ENCODE measurements at regions not wholly inside any gene's neighbourhood (a gene's known extent, or its start where the extent isn't known, plus 50 kb on each side); places are given as distances from the start of the nearest gene placed in this dataset.
A peak's percentile ranks its signal among the peaks of the same experiment; 100 is the strongest.
"Not testable (repeated sequence)": the region's sequence is repeated elsewhere in the genome, so short reads cannot be mapped to it uniquely, and the experiment has no call there.

GRCh38 chr2:63697160-63697559 lies 108.4 kb downstream of the MDH1 start:
- Histone ChIP-seq H3K9me3 (no peaks in the 10 kb centered on the region), H3K4me1 (peaks cover 0 to 8% (median 0%) of the 10 kb centered on the region in 4 donors), H3K27ac (no peak overlapping the region), H3K27me3 (no peaks in the 10 kb centered on the region), H3K36me3 (no peaks in the 10 kb centered on the region), H3K4me3 (no peak overlapping the region)
- no peak for DNase-seq
- TF ChIP-seq POLR2A (IDR thresholded peaks at IDR 0.05) (no peak), CTCF (IDR thresholded peaks at IDR 0.05) (no peak)

DNA sequence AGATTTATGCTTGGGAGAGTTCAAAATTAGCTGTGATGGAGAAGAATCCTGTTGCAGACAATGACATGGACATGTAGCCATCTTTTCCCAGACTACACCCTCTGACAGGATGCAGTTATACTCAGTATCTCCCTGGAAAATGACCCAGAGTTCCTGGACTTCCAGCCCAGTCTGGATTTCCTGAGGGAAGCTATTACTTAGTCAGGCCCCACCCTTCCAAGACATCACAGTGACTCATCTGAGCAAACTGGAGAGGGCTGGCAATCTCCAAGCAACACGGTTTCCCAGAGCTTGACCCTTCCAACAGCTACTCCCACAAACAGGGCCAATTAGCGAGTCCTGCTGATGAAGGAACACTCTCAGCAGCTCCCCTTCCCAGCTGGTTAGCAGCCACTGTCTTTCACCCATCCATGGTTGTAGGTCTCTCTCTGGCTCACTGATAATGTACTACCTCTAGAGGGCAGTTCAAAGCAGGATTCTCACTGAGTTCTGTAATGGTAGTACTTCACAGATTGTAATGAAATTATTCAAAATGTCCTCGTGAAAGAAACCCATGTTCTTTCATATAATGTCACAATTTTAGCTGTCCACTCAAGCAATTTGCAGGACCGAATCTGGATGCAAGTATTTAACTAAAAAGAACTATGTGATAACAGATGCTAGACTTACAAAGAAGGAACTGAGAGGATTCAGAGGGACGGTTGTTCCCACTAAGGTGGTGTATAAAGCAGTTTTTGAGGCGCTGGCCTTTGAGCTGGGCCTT lies 110.2 kb downstream of the MDH1 start:
- Histone ChIP-seq H3K9me3 (no peaks in the 10 kb centered on the region), H3K4me1 (peaks cover 0 to 8% (median 0%) of the 10 kb centered on the region in 4 donors), H3K36me3 (no peaks in the 10 kb centered on the region), H3K4me3 (no peak overlapping the region), H3K27me3 (no peaks in the 10 kb centered on the region), H3K27ac (peak overlapping the region in 2 of 4 donors; percentile 22 to 53)
- TF ChIP-seq POLR2A (IDR thresholded peaks at IDR 0.05) (no peak), CTCF (IDR thresholded peaks at IDR 0.05) (peak in 4 of 6 experiments; percentile 30 to 53 (median 48))
- peak in 2 of 3 donors; percentile 51 to 71 for DNase-seq

- Histone ChIP-seq H3K4me3 (no peak overlapping the region), H3K4me1 (peaks cover 0 to 8% (median 0%) of the 10 kb centered on the region in 4 donors), H3K27ac (no peak overlapping the region), H3K36me3 (no peaks in the 10 kb centered on the region), H3K27me3 (no peaks in the 10 kb centered on the region), H3K9me3 (no peaks in the 10 kb centered on the region)
- DNase-seq = no peak
- no peak for TF ChIP-seq CTCF (IDR thresholded peaks at IDR 0.05)
- TF ChIP-seq POLR2A (IDR thresholded peaks at IDR 0.05) = no peak
Measured at GRCh38 chr2:63699549-63699839, 110.7 kb downstream of the MDH1 start.

DNA sequence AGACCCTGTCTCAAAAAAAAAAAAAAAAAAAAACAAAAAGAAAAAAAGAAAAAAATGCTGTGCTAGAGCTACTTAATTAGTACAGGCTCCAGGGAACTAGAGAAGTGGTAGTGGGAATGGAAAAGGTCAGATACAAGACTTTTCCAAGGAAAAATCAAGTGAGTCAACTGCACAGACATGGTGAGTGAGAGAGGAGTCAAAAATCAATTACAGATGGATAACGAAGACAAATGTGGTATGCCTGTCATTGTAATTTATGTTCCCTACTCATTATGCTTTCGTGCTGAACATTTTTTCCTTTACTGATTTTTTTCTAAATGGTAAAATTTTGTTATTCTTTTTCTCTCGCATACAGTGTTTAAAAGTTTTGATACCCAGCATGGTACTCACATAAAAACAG lies 111.5 kb downstream of the MDH1 start:
- no peak for DNase-seq
- TF ChIP-seq POLR2A (IDR thresholded peaks at IDR 0.05) (no peak), CTCF (IDR thresholded peaks at IDR 0.05) (no peak)

GRCh38 chr2:63701406-63701805 lies 112.6 kb downstream of the MDH1 start:
- Histone ChIP-seq H3K27ac (no peak overlapping the region), H3K9me3 (no peaks in the 10 kb centered on the region), H3K27me3 (no peaks in the 10 kb centered on the region), H3K4me1 (peaks cover 0 to 8% (median 0%) of the 10 kb centered on the region in 4 donors), H3K36me3 (no peaks in the 10 kb centered on the region), H3K4me3 (no peak overlapping the region)
- no peak for DNase-seq
- TF ChIP-seq CTCF (IDR thresholded peaks at IDR 0.05) (no peak), POLR2A (IDR thresholded peaks at IDR 0.05) (no peak)

More for the DNA sequence above, 111.5 kb downstream of the MDH1 start:
- Histone ChIP-seq H3K27me3 (no peaks in the 10 kb centered on the region), H3K9me3 (no peaks in the 10 kb centered on the region), H3K4me1 (peaks cover 0 to 8% (median 0%) of the 10 kb centered on the region in 4 donors), H3K36me3 (no peaks in the 10 kb centered on the region), H3K4me3 (no peak overlapping the region), H3K27ac (no peak overlapping the region)

- DNase-seq, H3K36me3 ChIP-seq, H3K4me3 ChIP-seq, H3K27ac ChIP-seq, H3K27me3 ChIP-seq, H3K9me3 ChIP-seq, H3K4me1 ChIP-seq: not testable (repeated sequence)
Measured at GRCh38 chr2:63706084-63706483, 117.3 kb downstream of the MDH1 start.

Data from Peyer's patch (tissue), 4 donors.